ENCODE measurements at regions not wholly inside any gene's neighbourhood (a gene's known extent, or its start where the extent isn't known, plus 50 kb on each side); places are given as distances from the start of the nearest gene placed in this dataset.

- H3K4me3 ChIP-seq (ENCODE audit: low read depth, low read length): no peak overlapping the region
- 89% methylated on average over 1 of the region's 1 CpG for WGBS
- no peaks in the 10 kb centered on the region for H3K4me1 ChIP-seq (ENCODE audit: insufficient read depth)
- no peak overlapping the region for H3K27ac ChIP-seq (ENCODE audit: low read depth)
- no peak for DNase-seq (ENCODE audit: extremely low spot score)
- no peaks in the 10 kb centered on the region for H3K36me3 ChIP-seq (ENCODE audit: insufficient read depth)
Observed at GRCh38 chr9:21689854-21690253, 112.6 kb upstream of the MTAP start.

GRCh38 chr9:21690561-21690960 is 111.9 kb upstream of the MTAP start:
- Histone ChIP-seq H3K27ac (ENCODE audit: low read depth) (no peak overlapping the region), H3K4me3 (ENCODE audit: low read depth, low read length) (no peak overlapping the region), H3K4me1 (ENCODE audit: insufficient read depth) (no peaks in the 10 kb centered on the region), H3K36me3 (ENCODE audit: insufficient read depth) (no peaks in the 10 kb centered on the region)
- WGBS: 72% methylated on average over 3 of the region's 3 CpGs
- DNase-seq (ENCODE audit: extremely low spot score): no peak

GRCh38 chr9:21692390-21692789 is 110.0 kb upstream of the MTAP start:
- 68% methylated on average over 6 of the region's 6 CpGs for WGBS
- Histone ChIP-seq H3K27ac (ENCODE audit: low read depth) (no peak overlapping the region), H3K4me1 (ENCODE audit: insufficient read depth) (no peaks in the 10 kb centered on the region), H3K4me3 (ENCODE audit: low read depth, low read length) (no peak overlapping the region), H3K36me3 (ENCODE audit: insufficient read depth) (no peaks in the 10 kb centered on the region)
- no peak for DNase-seq (ENCODE audit: extremely low spot score)

GRCh38 chr9:21694424-21694823 is 108.0 kb upstream of the MTAP start:
- Histone ChIP-seq H3K4me1 (ENCODE audit: insufficient read depth) (no peaks in the 10 kb centered on the region), H3K27ac (ENCODE audit: low read depth) (no peak overlapping the region), H3K36me3 (ENCODE audit: insufficient read depth) (no peaks in the 10 kb centered on the region), H3K4me3 (ENCODE audit: low read depth, low read length) (no peak overlapping the region)
- no peak for DNase-seq (ENCODE audit: extremely low spot score)
- 77% methylated on average over 6 of the region's 6 CpGs for WGBS

GRCh38 chr9:21695443-21695842 is 107.0 kb upstream of the MTAP start:
- no peak for DNase-seq (ENCODE audit: extremely low spot score)
- Histone ChIP-seq H3K4me1 (ENCODE audit: insufficient read depth) (no peaks in the 10 kb centered on the region), H3K27ac (ENCODE audit: low read depth) (no peak overlapping the region), H3K4me3 (ENCODE audit: low read depth, low read length) (no peak overlapping the region), H3K36me3 (ENCODE audit: insufficient read depth) (no peaks in the 10 kb centered on the region)
- 97% methylated on average over 14 of the region's 14 CpGs for WGBS

GRCh38 chr9:21695874-21696341 is 106.5 kb upstream of the MTAP start:
- no peak for DNase-seq (ENCODE audit: extremely low spot score)
- Histone ChIP-seq H3K36me3 (ENCODE audit: insufficient read depth) (no peaks in the 10 kb centered on the region), H3K4me1 (ENCODE audit: insufficient read depth) (no peaks in the 10 kb centered on the region), H3K27ac (ENCODE audit: low read depth) (no peak overlapping the region), H3K4me3 (ENCODE audit: low read depth, low read length) (no peak overlapping the region)
- 95% methylated on average over 25 of the region's 25 CpGs for WGBS

- 61% methylated on average over 28 of the region's 28 CpGs for WGBS
- Histone ChIP-seq H3K4me3 (ENCODE audit: low read depth, low read length) (no peak overlapping the region), H3K36me3 (ENCODE audit: insufficient read depth) (no peaks in the 10 kb centered on the region), H3K4me1 (ENCODE audit: insufficient read depth) (no peaks in the 10 kb centered on the region), H3K27ac (ENCODE audit: low read depth) (no peak overlapping the region)
- DNase-seq (ENCODE audit: extremely low spot score): no peak
Observed at GRCh38 chr9:21696411-21696871, 106.0 kb upstream of the MTAP start.

GRCh38 chr9:21708260-21708711 is 94.2 kb upstream of the MTAP start:
- 31% methylated on average over 4 of the region's 4 CpGs for WGBS
- H3K4me3 ChIP-seq (ENCODE audit: low read depth, low read length): no peak overlapping the region
- DNase-seq (ENCODE audit: extremely low spot score): no peak

GRCh38 chr9:21708856-21709255 is 93.6 kb upstream of the MTAP start:
- Histone ChIP-seq H3K36me3 (ENCODE audit: insufficient read depth) (no peaks in the 10 kb centered on the region), H3K27ac (ENCODE audit: low read depth) (no peak overlapping the region), H3K4me1 (ENCODE audit: insufficient read depth) (no peaks in the 10 kb centered on the region), H3K4me3 (ENCODE audit: low read depth, low read length) (no peak overlapping the region)
- no peak for DNase-seq (ENCODE audit: extremely low spot score)
- WGBS: 42% methylated on average over 4 of the region's 4 CpGs

More at GRCh38 chr9:21708260-21708711, 94.2 kb upstream of the MTAP start:
- no peaks in the 10 kb centered on the region for H3K36me3 ChIP-seq (ENCODE audit: insufficient read depth)
- H3K27ac ChIP-seq (ENCODE audit: low read depth): no peak overlapping the region
- H3K4me1 ChIP-seq (ENCODE audit: insufficient read depth): no peaks in the 10 kb centered on the region

- no peak overlapping the region for H3K4me3 ChIP-seq (ENCODE audit: low read depth, low read length)
- no peaks in the 10 kb centered on the region for H3K36me3 ChIP-seq (ENCODE audit: insufficient read depth)
- no peaks in the 10 kb centered on the region for H3K4me1 ChIP-seq (ENCODE audit: insufficient read depth)
- 69% methylated on average over 5 of the region's 5 CpGs for WGBS
- no peak for DNase-seq (ENCODE audit: extremely low spot score)
- no peak overlapping the region for H3K27ac ChIP-seq (ENCODE audit: low read depth)
Observed at GRCh38 chr9:21709464-21710058, 92.9 kb upstream of the MTAP start.

- Histone ChIP-seq H3K27ac (ENCODE audit: low read depth) (no peak overlapping the region), H3K4me3 (ENCODE audit: low read depth, low read length) (no peak overlapping the region), H3K36me3 (ENCODE audit: insufficient read depth) (no peaks in the 10 kb centered on the region), H3K4me1 (ENCODE audit: insufficient read depth) (no peaks in the 10 kb centered on the region)
- no peak for DNase-seq (ENCODE audit: extremely low spot score)
- 91% methylated on average over 4 of the region's 4 CpGs for WGBS
Observed at GRCh38 chr9:21710548-21711191, 91.8 kb upstream of the MTAP start.

- H3K4me1 ChIP-seq (ENCODE audit: insufficient read depth): no peaks in the 10 kb centered on the region
- 41% methylated on average over 2 of the region's 2 CpGs for WGBS
- DNase-seq (ENCODE audit: extremely low spot score): no peak
- H3K4me3 ChIP-seq (ENCODE audit: low read depth, low read length): no peak overlapping the region
- no peak overlapping the region for H3K27ac ChIP-seq (ENCODE audit: low read depth)
- no peaks in the 10 kb centered on the region for H3K36me3 ChIP-seq (ENCODE audit: insufficient read depth)
Observed at GRCh38 chr9:21711504-21711903, 90.9 kb upstream of the MTAP start.

- H3K4me1 ChIP-seq (ENCODE audit: insufficient read depth): no peaks in the 10 kb centered on the region
- no peak for DNase-seq (ENCODE audit: extremely low spot score)
- no peak overlapping the region for H3K4me3 ChIP-seq (ENCODE audit: low read depth, low read length)
- H3K36me3 ChIP-seq (ENCODE audit: insufficient read depth): no peaks in the 10 kb centered on the region
- H3K27ac ChIP-seq (ENCODE audit: low read depth): no peak overlapping the region
- WGBS: 19% methylated on average over 1 of the region's 1 CpG
Observed at GRCh38 chr9:21715408-21715807, 87.0 kb upstream of the MTAP start.

- no peaks in the 10 kb centered on the region for H3K36me3 ChIP-seq (ENCODE audit: insufficient read depth)
- no peak overlapping the region for H3K4me3 ChIP-seq (ENCODE audit: low read depth, low read length)
- no peaks in the 10 kb centered on the region for H3K4me1 ChIP-seq (ENCODE audit: insufficient read depth)
- no peak for DNase-seq (ENCODE audit: extremely low spot score)
- 52% methylated on average over 5 of the region's 5 CpGs for WGBS
- H3K27ac ChIP-seq (ENCODE audit: low read depth): no peak overlapping the region
Observed at GRCh38 chr9:21720758-21721157, 81.7 kb upstream of the MTAP start.
